ENCODE measurements at regions not wholly inside any gene's neighbourhood (a gene's known extent, or its start where the extent isn't known, plus 50 kb on each side); places are given as distances from the start of the nearest gene placed in this dataset.
"Not testable (repeated sequence)": the region's sequence is repeated elsewhere in the genome, so short reads cannot be mapped to it uniquely, and the experiment has no call there.

DNA sequence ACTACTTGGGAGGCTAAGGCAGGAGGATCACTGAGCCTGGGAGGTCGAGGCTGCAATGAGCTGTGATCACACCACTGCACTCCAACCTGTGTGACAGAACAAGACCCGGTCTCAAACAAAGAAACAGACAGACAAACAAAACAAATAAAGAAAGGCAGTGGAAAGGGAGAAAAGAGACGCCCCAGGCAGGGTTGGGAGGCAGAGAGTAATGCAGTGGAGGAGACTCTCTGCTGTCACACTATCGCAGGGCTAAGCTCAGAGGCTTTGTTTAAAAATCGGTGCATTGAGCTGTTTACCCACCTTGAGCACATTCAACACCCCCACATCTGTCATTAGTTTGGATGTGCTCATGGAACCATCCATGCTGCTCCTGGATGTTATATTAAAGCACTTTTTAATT, 84.2 kb upstream of the RMP24 start:
- Histone ChIP-seq H3K79me2 (ENCODE audit: insufficient read depth, low read length) (no peaks in the 10 kb centered on the region), H3K27me3 (ENCODE audit: insufficient read depth, low read length, poor library complexity) (no peaks in the 10 kb centered on the region), H3K9me3 (ENCODE audit: insufficient read depth, low read length, severe bottlenecking) (no peaks in the 10 kb centered on the region), H3K27ac (ENCODE audit: low read length) (no peak overlapping the region), H2AFZ (ENCODE audit: low read depth, low read length) (no peak overlapping the region), H3K9ac (ENCODE audit: low read depth, low read length) (no peak overlapping the region), H3K36me3 (ENCODE audit: insufficient read depth, low read length) (no peaks in the 10 kb centered on the region), H3K4me3 (ENCODE audit: low read depth in 1 of 2, low read length in 2 of 2) (no peak overlapping the region), H3K4me1 (ENCODE audit: insufficient read depth, low read length) (no peaks in the 10 kb centered on the region), H4K20me1 (ENCODE audit: insufficient read depth, low read length) (no peaks in the 10 kb centered on the region), H3K4me2 (ENCODE audit: insufficient read depth, low read length) (no peak overlapping the region)
- TF ChIP-seq, protein P1, sequence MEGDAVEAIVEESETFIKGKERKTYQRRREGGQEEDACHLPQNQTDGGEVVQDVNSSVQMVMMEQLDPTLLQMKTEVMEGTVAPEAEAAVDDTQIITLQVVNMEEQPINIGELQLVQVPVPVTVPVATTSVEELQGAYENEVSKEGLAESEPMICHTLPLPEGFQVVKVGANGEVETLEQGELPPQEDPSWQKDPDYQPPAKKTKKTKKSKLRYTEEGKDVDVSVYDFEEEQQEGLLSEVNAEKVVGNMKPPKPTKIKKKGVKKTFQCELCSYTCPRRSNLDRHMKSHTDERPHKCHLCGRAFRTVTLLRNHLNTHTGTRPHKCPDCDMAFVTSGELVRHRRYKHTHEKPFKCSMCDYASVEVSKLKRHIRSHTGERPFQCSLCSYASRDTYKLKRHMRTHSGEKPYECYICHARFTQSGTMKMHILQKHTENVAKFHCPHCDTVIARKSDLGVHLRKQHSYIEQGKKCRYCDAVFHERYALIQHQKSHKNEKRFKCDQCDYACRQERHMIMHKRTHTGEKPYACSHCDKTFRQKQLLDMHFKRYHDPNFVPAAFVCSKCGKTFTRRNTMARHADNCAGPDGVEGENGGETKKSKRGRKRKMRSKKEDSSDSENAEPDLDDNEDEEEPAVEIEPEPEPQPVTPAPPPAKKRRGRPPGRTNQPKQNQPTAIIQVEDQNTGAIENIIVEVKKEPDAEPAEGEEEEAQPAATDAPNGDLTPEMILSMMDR (IDR thresholded peaks at IDR 0.05; ENCODE audit: borderline replicate concordance, extremely low read depth, low read length, poor library complexity, severe bottlenecking) = no peak
- no peak for TF ChIP-seq EZH2 (IDR thresholded peaks at IDR 0.05; ENCODE audit: borderline replicate concordance, low read depth, low read length, severe bottlenecking)
- ATAC-seq (ENCODE audit: insufficient read depth, low read depth) (no peak), DNase-seq (no peak)

DNA sequence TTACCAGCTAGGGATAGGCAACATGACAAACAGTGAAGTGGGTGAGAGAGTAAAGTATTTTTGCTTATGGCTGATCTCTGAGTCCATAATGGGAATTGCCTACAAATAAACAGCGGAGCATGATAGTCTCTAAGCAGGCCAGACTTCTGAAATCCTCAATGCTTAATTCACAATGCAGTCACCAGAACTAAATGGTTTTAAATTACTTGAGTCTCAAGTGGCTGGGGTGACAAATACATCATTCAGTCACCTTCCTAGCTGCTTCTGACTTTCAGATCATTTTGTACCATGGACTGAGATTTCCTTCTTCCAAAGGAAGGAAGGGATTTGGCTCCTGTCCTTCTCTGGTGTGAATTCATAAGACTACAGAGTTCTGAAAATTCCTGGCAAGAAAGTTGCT, 82.8 kb upstream of the RMP24 start:
- H3K4me2 ChIP-seq (ENCODE audit: insufficient read depth, low read length) = no peak overlapping the region
- TF ChIP-seq, protein P1 (IDR thresholded peaks at IDR 0.05; ENCODE audit: borderline replicate concordance, extremely low read depth, low read length, poor library complexity, severe bottlenecking) = no peak
- no peak for TF ChIP-seq EZH2 (IDR thresholded peaks at IDR 0.05; ENCODE audit: borderline replicate concordance, low read depth, low read length, severe bottlenecking)
- H4K20me1 ChIP-seq (ENCODE audit: insufficient read depth, low read length) = no peaks in the 10 kb centered on the region
- no peak overlapping the region for H3K27ac ChIP-seq (ENCODE audit: low read length)
- H3K4me1 ChIP-seq (ENCODE audit: insufficient read depth, low read length) = no peaks in the 10 kb centered on the region
- no peak for DNase-seq
- H3K79me2 ChIP-seq (ENCODE audit: insufficient read depth, low read length) = no peaks in the 10 kb centered on the region
- H3K36me3 ChIP-seq (ENCODE audit: insufficient read depth, low read length) = no peaks in the 10 kb centered on the region
- ATAC-seq (ENCODE audit: insufficient read depth, low read depth) = no peak
- no peak overlapping the region for H3K9ac ChIP-seq (ENCODE audit: low read depth, low read length)
- no peaks in the 10 kb centered on the region for H3K27me3 ChIP-seq (ENCODE audit: insufficient read depth, low read length, poor library complexity)
- no peaks in the 10 kb centered on the region for H3K9me3 ChIP-seq (ENCODE audit: insufficient read depth, low read length, severe bottlenecking)
- H3K4me3 ChIP-seq (ENCODE audit: low read depth in 1 of 2, low read length in 2 of 2) = no peak overlapping the region
- no peak overlapping the region for H2AFZ ChIP-seq (ENCODE audit: low read depth, low read length)

DNA sequence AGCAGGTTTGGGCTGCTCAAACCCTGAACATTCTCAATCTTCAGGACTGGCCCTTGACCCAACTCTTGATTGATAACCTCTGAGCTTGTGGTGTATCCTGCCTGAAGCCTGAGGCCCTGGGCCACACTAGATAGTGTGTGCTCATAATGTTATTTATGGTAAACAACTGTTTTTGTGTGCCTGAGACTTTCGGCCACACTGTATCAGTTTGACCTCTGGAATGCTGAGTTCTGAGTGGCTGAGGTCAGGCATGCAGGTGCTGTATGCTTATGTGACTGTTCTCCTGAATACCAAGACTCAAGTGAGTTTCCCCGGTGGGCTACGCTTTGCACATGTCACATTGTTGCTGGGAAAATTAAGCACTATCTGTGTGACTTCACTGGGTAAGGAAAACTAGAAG, 82.2 kb upstream of the RMP24 start:
- Histone ChIP-seq H3K79me2 (ENCODE audit: insufficient read depth, low read length) (no peaks in the 10 kb centered on the region), H3K27ac (ENCODE audit: low read length) (no peak overlapping the region), H3K4me2 (ENCODE audit: insufficient read depth, low read length) (no peak overlapping the region), H2AFZ (ENCODE audit: low read depth, low read length) (no peak overlapping the region), H3K36me3 (ENCODE audit: insufficient read depth, low read length) (no peaks in the 10 kb centered on the region), H3K4me1 (ENCODE audit: insufficient read depth, low read length) (no peaks in the 10 kb centered on the region), H3K27me3 (ENCODE audit: insufficient read depth, low read length, poor library complexity) (no peaks in the 10 kb centered on the region), H3K4me3 (ENCODE audit: low read depth in 1 of 2, low read length in 2 of 2) (no peak overlapping the region), H4K20me1 (ENCODE audit: insufficient read depth, low read length) (no peaks in the 10 kb centered on the region), H3K9ac (ENCODE audit: low read depth, low read length) (no peak overlapping the region), H3K9me3 (ENCODE audit: insufficient read depth, low read length, severe bottlenecking) (no peaks in the 10 kb centered on the region)
- no peak for TF ChIP-seq EZH2 (IDR thresholded peaks at IDR 0.05; ENCODE audit: borderline replicate concordance, low read depth, low read length, severe bottlenecking)
- no peak for ATAC-seq (ENCODE audit: insufficient read depth, low read depth)
- no peak for DNase-seq

DNA sequence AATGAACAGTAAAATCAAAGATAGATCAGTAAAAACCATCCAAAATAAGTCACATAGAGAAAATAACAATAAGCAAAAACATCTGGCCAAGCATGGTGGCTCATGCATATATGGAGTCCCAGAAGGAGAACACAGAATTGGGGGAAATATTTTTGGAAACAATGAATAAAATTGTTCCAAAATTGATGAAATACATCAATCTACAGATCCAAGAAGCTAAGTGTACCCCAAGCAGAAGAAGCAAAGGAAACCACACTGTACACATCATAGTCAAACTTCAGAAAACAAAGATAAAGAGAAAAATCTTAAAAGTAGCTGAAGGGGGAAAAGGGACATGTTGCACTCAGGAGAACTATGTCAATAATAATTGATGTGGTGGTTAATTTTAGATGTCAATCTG, 80.4 kb upstream of the RMP24 start:
- no peaks in the 10 kb centered on the region for H4K20me1 ChIP-seq (ENCODE audit: insufficient read depth, low read length)
- no peaks in the 10 kb centered on the region for H3K79me2 ChIP-seq (ENCODE audit: insufficient read depth, low read length)
- no peak overlapping the region for H3K4me3 ChIP-seq (ENCODE audit: low read depth in 1 of 2, low read length in 2 of 2)
- TF ChIP-seq EZH2 (IDR thresholded peaks at IDR 0.05; ENCODE audit: borderline replicate concordance, low read depth, low read length, severe bottlenecking) = no peak
- TF ChIP-seq, protein P1 (IDR thresholded peaks at IDR 0.05; ENCODE audit: borderline replicate concordance, extremely low read depth, low read length, poor library complexity, severe bottlenecking) = no peak
- no peaks in the 10 kb centered on the region for H3K36me3 ChIP-seq (ENCODE audit: insufficient read depth, low read length)
- H3K4me1 ChIP-seq (ENCODE audit: insufficient read depth, low read length) = no peaks in the 10 kb centered on the region
- DNase-seq (no peak), ATAC-seq (ENCODE audit: insufficient read depth, low read depth) (no peak)
- no peak overlapping the region for H3K4me2 ChIP-seq (ENCODE audit: insufficient read depth, low read length)
- no peaks in the 10 kb centered on the region for H3K27me3 ChIP-seq (ENCODE audit: insufficient read depth, low read length, poor library complexity)
- no peaks in the 10 kb centered on the region for H3K9me3 ChIP-seq (ENCODE audit: insufficient read depth, low read length, severe bottlenecking)
- H2AFZ ChIP-seq (ENCODE audit: low read depth, low read length) = no peak overlapping the region
- H3K9ac ChIP-seq (ENCODE audit: low read depth, low read length) = no peak overlapping the region
- H3K27ac ChIP-seq (ENCODE audit: low read length) = no peak overlapping the region

DNA sequence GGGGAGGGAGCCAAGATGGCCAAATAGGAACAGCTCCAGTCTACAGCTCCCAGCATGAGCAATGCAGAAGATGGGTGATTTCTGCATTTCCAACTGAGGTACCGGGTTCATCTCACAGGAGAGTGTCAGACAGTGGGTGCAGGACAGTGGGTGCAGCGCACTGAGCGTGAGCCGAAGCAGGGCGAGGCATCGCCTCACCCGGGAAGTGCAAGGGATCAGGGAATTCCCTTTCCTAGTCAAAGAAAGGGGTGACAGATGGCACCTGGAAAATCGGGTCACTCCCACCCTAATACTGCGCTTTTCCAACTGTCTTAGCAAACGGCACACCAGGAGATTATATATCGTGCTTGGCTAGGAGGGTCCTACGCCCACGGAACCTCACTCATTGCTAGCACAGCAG, 75.0 kb upstream of the RMP24 start:
- H3K9ac ChIP-seq (ENCODE audit: low read depth, low read length); H2AFZ ChIP-seq (ENCODE audit: low read depth, low read length); H3K9me3 ChIP-seq (ENCODE audit: insufficient read depth, low read length, severe bottlenecking); H3K36me3 ChIP-seq (ENCODE audit: insufficient read depth, low read length); H3K27me3 ChIP-seq (ENCODE audit: insufficient read depth, low read length, poor library complexity); H3K4me3 ChIP-seq (ENCODE audit: low read depth in 1 of 2, low read length in 2 of 2); H3K4me2 ChIP-seq (ENCODE audit: insufficient read depth, low read length); H4K20me1 ChIP-seq (ENCODE audit: insufficient read depth, low read length); ATAC-seq (ENCODE audit: insufficient read depth, low read depth); H3K27ac ChIP-seq (ENCODE audit: low read length); H3K4me1 ChIP-seq (ENCODE audit: insufficient read depth, low read length); DNase-seq; H3K79me2 ChIP-seq (ENCODE audit: insufficient read depth, low read length): not testable (repeated sequence)
